ACC112 (cell line): ENCODE measurements at regions not wholly inside any gene's neighbourhood (a gene's known extent, or its start where the extent isn't known, plus 50 kb on each side); places are given as distances from the start of the nearest gene placed in this dataset.

Source experiments
- H2AFZ ChIP-seq: fragments of 200-600 bp; sonication (generic); one replicate; pipeline ENCODE4 v1.6.0; 2017; ENCODE audit warnings: antibody characterized with exemption, low read length; ENCODE audit not compliant: unreplicated experiment
- H3K27ac ChIP-seq: fragments of 200-600 bp; sonication (generic); 2 replicates; pipeline ENCODE4 v1.5.1; 2014; ENCODE audit warnings: low read depth, mild to moderate bottlenecking, antibody characterized with exemption, low read length, moderate library complexity
- H3K27me3 ChIP-seq: fragments of 200-600 bp; sonication (generic); 2 replicates; pipeline ENCODE4 v1.6.1; 2014; ENCODE audit warnings: mild to moderate bottlenecking, antibody characterized with exemption, low read length, moderate library complexity, mixed read lengths; ENCODE audit not compliant: insufficient read depth
- H3K36me3 ChIP-seq: fragments of 200-600 bp; sonication (generic); 2 replicates; pipeline ENCODE4 v1.6.1; 2016; ENCODE audit warnings: mild to moderate bottlenecking, antibody characterized with exemption, low read length, moderate library complexity, mixed read lengths; ENCODE audit not compliant: insufficient read depth
- H3K4me1 ChIP-seq: fragments of 200-600 bp; sonication (generic); one replicate; pipeline ENCODE4 v1.6.1; 2016; ENCODE audit warnings: low read length, mixed read lengths; ENCODE audit not compliant: insufficient read depth, unreplicated experiment, control insufficient read depth
- H3K4me3 ChIP-seq: fragments of 200-600 bp; sonication (generic); 2 replicates; pipeline ENCODE4 v1.5.1; 2014; ENCODE audit warnings: mild to moderate bottlenecking, low read depth, low read length
- H3K79me2 ChIP-seq: fragments of 200-600 bp; sonication (generic); one replicate; pipeline ENCODE4 v1.6.0; 2016; ENCODE audit warnings: low read length; ENCODE audit not compliant: control insufficient read depth, unreplicated experiment, insufficient read depth

DNA sequence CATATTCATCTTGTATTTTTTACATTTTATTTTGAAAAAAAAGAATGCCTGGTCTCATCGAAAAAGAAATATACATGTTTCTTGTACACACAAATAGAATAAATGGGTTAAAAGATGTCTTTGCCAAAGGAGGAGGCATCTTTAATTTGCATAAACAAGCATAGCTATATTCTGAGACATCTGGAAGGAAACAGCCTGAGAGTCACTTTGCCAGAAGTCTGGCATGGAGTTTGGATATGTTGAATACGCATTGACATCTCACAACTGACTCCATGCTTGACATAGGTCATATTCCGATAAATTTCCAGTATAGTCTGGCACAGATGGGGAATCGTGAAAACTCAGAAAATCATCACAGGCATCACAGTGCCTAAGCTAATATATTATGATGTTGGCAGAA is 1317.5 kb upstream of the CELF4 start:
- H3K4me1 ChIP-seq, result no peaks in the 10 kb centered on the region
- H3K27me3 ChIP-seq, result no peaks in the 10 kb centered on the region
- no peak overlapping the region for H3K4me3 ChIP-seq
- H2AFZ ChIP-seq, result no peak overlapping the region
- no peak overlapping the region for H3K27ac ChIP-seq
- H3K79me2 ChIP-seq, result no peaks in the 10 kb centered on the region
- H3K36me3 ChIP-seq, result no peaks in the 10 kb centered on the region

- Histone ChIP-seq H3K4me3 (no peak overlapping the region), H3K4me1 (no peaks in the 10 kb centered on the region), H3K79me2 (no peaks in the 10 kb centered on the region), H3K27me3 (no peaks in the 10 kb centered on the region), H3K36me3 (no peaks in the 10 kb centered on the region), H3K27ac (no peak overlapping the region), H2AFZ (no peak overlapping the region)
Observed at GRCh38 chr18:38879871-38880270, 1314.3 kb upstream of the CELF4 start.

GRCh38 chr18:38872342-38872741 is 1306.7 kb upstream of the CELF4 start:
- Histone ChIP-seq H3K4me3 (no peak overlapping the region), H3K27ac (no peak overlapping the region), H2AFZ (no peak overlapping the region), H3K4me1 (no peaks in the 10 kb centered on the region), H3K27me3 (no peaks in the 10 kb centered on the region), H3K79me2 (no peaks in the 10 kb centered on the region), H3K36me3 (no peaks in the 10 kb centered on the region)

DNA sequence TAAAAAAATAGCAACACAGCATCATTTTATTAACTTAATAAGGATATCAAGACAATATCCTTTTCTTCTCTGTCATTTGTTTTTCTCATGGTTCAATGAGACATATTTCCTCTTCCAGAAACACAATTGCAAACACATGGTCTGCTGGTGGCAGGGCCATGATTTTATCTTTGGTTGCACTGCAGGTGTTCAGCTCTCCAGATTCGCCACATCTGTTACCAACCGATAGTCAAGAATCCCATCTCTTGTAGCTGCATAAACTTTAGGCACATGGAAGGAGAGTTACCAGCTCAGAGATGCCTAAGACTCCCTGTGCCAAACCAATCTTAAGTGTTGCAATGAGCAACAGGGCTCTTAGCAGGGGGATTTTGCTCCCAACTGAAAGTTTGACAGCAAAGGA is 1303.2 kb upstream of the CELF4 start:
- no peaks in the 10 kb centered on the region for H3K4me1 ChIP-seq
- H2AFZ ChIP-seq, result no peak overlapping the region
- H3K79me2 ChIP-seq, result no peaks in the 10 kb centered on the region
- no peak overlapping the region for H3K27ac ChIP-seq
- no peaks in the 10 kb centered on the region for H3K27me3 ChIP-seq
- no peaks in the 10 kb centered on the region for H3K36me3 ChIP-seq
- no peak overlapping the region for H3K4me3 ChIP-seq

GRCh38 chr18:38867680-38868079 is 1302.1 kb upstream of the CELF4 start:
- no peaks in the 10 kb centered on the region for H3K79me2 ChIP-seq
- H3K4me3 ChIP-seq, result no peak overlapping the region
- no peaks in the 10 kb centered on the region for H3K27me3 ChIP-seq
- no peaks in the 10 kb centered on the region for H3K36me3 ChIP-seq
- H2AFZ ChIP-seq, result no peak overlapping the region
- H3K27ac ChIP-seq, result no peak overlapping the region
- H3K4me1 ChIP-seq, result no peaks in the 10 kb centered on the region

- Histone ChIP-seq H3K27me3 (no peaks in the 10 kb centered on the region), H3K27ac (no peak overlapping the region), H3K79me2 (no peaks in the 10 kb centered on the region), H3K4me1 (no peaks in the 10 kb centered on the region), H3K36me3 (no peaks in the 10 kb centered on the region), H3K4me3 (no peak overlapping the region), H2AFZ (no peak overlapping the region)
Observed at GRCh38 chr18:38851526-38851925, 1285.9 kb upstream of the CELF4 start.

- H3K79me2 ChIP-seq, result no peaks in the 10 kb centered on the region
- H3K27me3 ChIP-seq, result no peaks in the 10 kb centered on the region
- no peak overlapping the region for H3K4me3 ChIP-seq
- no peaks in the 10 kb centered on the region for H3K4me1 ChIP-seq
- no peak overlapping the region for H3K27ac ChIP-seq
- no peaks in the 10 kb centered on the region for H3K36me3 ChIP-seq
- no peak overlapping the region for H2AFZ ChIP-seq
Observed at GRCh38 chr18:38847326-38847725, 1281.7 kb upstream of the CELF4 start.

GRCh38 chr18:38843291-38843690 is 1277.7 kb upstream of the CELF4 start:
- Histone ChIP-seq H3K27me3 (no peaks in the 10 kb centered on the region), H2AFZ (no peak overlapping the region), H3K79me2 (no peaks in the 10 kb centered on the region), H3K36me3 (no peaks in the 10 kb centered on the region), H3K27ac (no peak overlapping the region), H3K4me3 (no peak overlapping the region), H3K4me1 (no peaks in the 10 kb centered on the region)

GRCh38 chr18:38826247-38826646 is 1260.6 kb upstream of the CELF4 start:
- Histone ChIP-seq H3K27ac (no peak overlapping the region), H3K4me3 (no peak overlapping the region), H3K27me3 (no peaks in the 10 kb centered on the region), H3K79me2 (no peaks in the 10 kb centered on the region), H3K4me1 (no peaks in the 10 kb centered on the region), H3K36me3 (no peaks in the 10 kb centered on the region), H2AFZ (no peak overlapping the region)

DNA sequence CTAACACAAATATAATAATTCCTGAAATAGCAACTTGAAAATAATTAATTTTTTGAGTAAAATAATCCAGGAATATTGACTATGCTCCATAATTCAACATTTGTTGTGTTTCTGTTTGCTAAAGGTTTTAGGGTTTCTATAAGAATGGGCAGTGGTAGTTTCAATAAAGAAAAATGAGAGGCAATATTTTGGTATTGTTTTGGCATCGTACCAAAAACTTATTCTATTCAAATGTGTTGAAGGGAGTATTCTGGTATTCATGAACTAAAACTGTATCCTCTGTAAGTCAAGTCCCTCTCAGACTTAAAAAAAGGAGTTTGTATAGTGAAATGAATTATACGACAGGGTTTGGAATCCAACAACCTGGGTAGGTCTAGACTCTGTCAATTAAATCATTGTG is 1245.6 kb upstream of the CELF4 start:
- no peak overlapping the region for H2AFZ ChIP-seq
- H3K36me3 ChIP-seq, result no peaks in the 10 kb centered on the region
- no peaks in the 10 kb centered on the region for H3K79me2 ChIP-seq
- no peaks in the 10 kb centered on the region for H3K4me1 ChIP-seq
- no peaks in the 10 kb centered on the region for H3K27me3 ChIP-seq
- H3K27ac ChIP-seq, result no peak overlapping the region
- H3K4me3 ChIP-seq, result no peak overlapping the region

DNA sequence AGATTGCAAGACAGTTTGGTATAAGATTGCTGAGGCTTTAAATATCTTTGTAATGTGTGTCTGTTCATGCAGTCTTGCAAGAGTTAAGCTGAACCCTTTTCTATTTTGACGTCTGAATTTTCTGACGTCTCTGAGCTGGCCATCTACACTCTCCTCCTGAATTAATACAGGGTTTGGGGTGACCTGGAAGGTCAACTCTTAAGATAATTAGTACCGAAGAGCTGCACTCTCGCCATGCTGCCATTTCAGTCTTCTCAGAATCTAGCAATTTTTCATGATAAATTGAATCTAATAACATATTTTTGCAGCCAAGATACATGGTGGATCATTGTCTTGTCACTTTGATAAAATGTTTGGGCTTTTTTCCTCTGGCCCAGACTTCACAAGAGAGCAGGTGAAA is 1245.2 kb upstream of the CELF4 start:
- Histone ChIP-seq H2AFZ (no peak overlapping the region), H3K79me2 (no peaks in the 10 kb centered on the region), H3K27ac (no peak overlapping the region), H3K4me3 (no peak overlapping the region), H3K36me3 (no peaks in the 10 kb centered on the region), H3K4me1 (no peaks in the 10 kb centered on the region), H3K27me3 (no peaks in the 10 kb centered on the region)

GRCh38 chr18:38807915-38808314 is 1242.3 kb upstream of the CELF4 start:
- no peak overlapping the region for H3K27ac ChIP-seq
- no peaks in the 10 kb centered on the region for H3K4me1 ChIP-seq
- H3K4me3 ChIP-seq, result no peak overlapping the region
- no peaks in the 10 kb centered on the region for H3K27me3 ChIP-seq
- no peaks in the 10 kb centered on the region for H3K79me2 ChIP-seq
- H3K36me3 ChIP-seq, result no peaks in the 10 kb centered on the region
- H2AFZ ChIP-seq, result no peak overlapping the region
